Kidney epithelial cell (primary cell): ENCODE measurements at regions not wholly inside any gene's neighbourhood (a gene's known extent, or its start where the extent isn't known, plus 50 kb on each side); places are given as distances from the start of the nearest gene placed in this dataset.

Experiments
- DNase-seq: peaks from one replicate; pipeline ENCODE4 v3.0.0-alpha.2; 2010; ENCODE audit warnings: low read depth
- H3K27me3 ChIP-seq: 2 replicates; pipeline ENCODE4 v1.6.0; 2011; ENCODE audit warnings: low read length; ENCODE audit not compliant: control insufficient read depth, insufficient read depth
- H3K36me3 ChIP-seq: 2 replicates; pipeline ENCODE4 v1.5.1; 2011; ENCODE audit warnings: low read length; ENCODE audit not compliant: control insufficient read depth, insufficient read depth
- H3K4me3 ChIP-seq: 2 replicates; pipeline ENCODE4 v1.5.1; 2011; ENCODE audit warnings: low read depth, mild to moderate bottlenecking, control low read depth, low read length
- CTCF ChIP-seq: IDR thresholded peaks from 2 replicates; pipeline ENCODE4 v1.5.1; 2011; ENCODE audit warnings: mild to moderate bottlenecking, moderate library complexity, low read length, control low read depth, inconsistent platforms; ENCODE audit not compliant: insufficient read depth, poor library complexity, severe bottlenecking

- no peak overlapping the region for H3K4me3 ChIP-seq
- DNase-seq: no peak
- H3K36me3 ChIP-seq: no peaks in the 10 kb centered on the region
- no peak for TF ChIP-seq CTCF
- H3K27me3 ChIP-seq: no peaks in the 10 kb centered on the region
Observed at GRCh38 chr15:47332481-47332880, 384.8 kb upstream of the SEMA6D start.

GRCh38 chr15:47333734-47334133, 383.6 kb upstream of the SEMA6D start:
- no peak for TF ChIP-seq CTCF
- Histone ChIP-seq H3K27me3 (no peaks in the 10 kb centered on the region), H3K4me3 (no peak overlapping the region), H3K36me3 (no peaks in the 10 kb centered on the region)
- no peak for DNase-seq

DNA sequence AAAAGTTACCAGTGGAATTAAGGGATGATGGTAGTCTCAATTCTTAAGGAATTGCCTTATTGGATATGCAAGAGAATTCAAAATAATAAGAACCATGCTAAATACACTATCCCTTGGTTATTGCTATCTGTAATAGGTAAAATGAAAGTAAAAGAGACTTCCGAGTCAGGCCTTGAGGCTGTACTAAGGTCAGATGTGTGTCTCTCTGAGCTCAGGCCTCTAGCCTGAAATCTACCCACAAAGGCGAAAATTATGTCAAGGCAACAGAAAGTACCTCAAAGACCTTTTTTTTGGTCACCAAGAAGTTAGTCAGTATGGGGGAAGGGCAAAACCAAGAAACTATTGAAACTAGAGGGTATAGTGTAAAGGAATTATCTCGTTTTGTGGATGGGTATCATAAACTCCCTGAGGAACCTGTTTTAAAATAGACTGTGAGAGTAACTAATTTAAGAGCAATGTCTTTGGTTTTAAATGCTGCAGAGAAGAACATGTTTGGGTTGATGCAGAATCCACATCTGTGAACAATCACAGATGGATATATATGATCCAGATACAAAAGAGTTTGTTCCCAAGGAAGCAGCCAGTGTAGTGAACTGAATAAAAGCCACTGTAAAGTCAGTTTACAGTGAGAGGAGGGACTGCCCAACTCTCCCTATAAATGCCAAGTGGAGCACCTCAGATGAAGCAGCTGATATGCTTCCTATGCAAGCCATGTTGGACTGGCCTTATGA, 382.3 kb upstream of the SEMA6D start:
- Histone ChIP-seq H3K27me3 (no peaks in the 10 kb centered on the region), H3K36me3 (no peaks in the 10 kb centered on the region)
- TF ChIP-seq CTCF: no peak

DNA sequence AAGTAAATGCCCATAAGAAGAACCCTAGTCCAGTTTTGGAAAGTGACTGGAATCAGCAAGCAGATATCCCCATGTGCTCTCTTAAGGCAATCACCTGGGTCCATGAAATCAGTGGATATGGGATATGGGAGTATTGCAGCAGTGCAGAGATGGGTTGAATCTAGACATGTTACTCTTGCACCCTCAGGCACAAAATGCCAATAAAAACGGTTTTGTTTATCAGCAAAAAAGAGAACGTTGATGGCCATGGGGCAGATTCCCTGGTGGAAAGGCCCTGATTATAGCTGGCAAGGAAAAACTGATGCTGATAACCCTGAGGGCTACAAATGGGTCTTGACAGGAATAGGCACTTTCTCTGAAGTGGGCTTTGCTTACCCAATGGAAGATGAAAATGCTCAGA, 380.2 kb upstream of the SEMA6D start:
- H3K36me3 ChIP-seq: no peaks in the 10 kb centered on the region
- TF ChIP-seq CTCF: no peak
- no peak for DNase-seq
- H3K27me3 ChIP-seq: no peaks in the 10 kb centered on the region
- H3K4me3 ChIP-seq: no peak overlapping the region

More for the DNA sequence above, 382.3 kb upstream of the SEMA6D start:
- no peak for DNase-seq
- no peak overlapping the region for H3K4me3 ChIP-seq

DNA sequence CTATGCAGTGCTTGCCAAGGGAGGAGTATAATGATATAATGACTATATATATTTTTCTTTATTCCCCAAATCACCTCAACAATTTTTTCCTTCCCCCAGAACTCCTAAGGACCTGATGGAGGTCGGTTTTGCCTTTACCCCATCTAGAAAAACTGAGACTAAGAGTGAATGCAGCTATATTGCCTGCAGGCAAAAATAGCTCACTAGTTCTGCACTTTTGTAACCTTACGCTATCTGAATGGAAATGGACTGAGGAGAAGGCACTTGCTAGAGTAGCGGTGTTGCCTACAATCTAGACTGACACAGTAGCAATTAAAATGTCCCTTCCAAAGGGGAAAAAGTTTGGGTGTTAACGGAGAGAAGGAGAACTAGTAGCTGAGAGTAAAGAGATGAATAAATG, 379.5 kb upstream of the SEMA6D start:
- Histone ChIP-seq H3K27me3 (no peaks in the 10 kb centered on the region), H3K36me3 (no peaks in the 10 kb centered on the region), H3K4me3 (no peak overlapping the region)
- no peak for TF ChIP-seq CTCF
- DNase-seq: no peak

- Histone ChIP-seq H3K36me3 (no peaks in the 10 kb centered on the region), H3K27me3 (no peaks in the 10 kb centered on the region), H3K4me3 (no peak overlapping the region)
- no peak for TF ChIP-seq CTCF
- no peak for DNase-seq
Observed at GRCh38 chr15:47338771-47339170, 378.5 kb upstream of the SEMA6D start.
